Uterus (tissue), 3 donors: ENCODE measurements at regions not wholly inside any gene's neighbourhood (a gene's known extent, or its start where the extent isn't known, plus 50 kb on each side); places are given as distances from the start of the nearest gene placed in this dataset.

Experiments
- DNase-seq, 2 donors: peaks; one replicate each; pipeline ENCODE4 v3.0.0-alpha.2; 2019 to 2020
- H3K27ac ChIP-seq, 2 donors: fragments of 200-600 bp; sonication (generic); 1 replicate in 1 of 2; 2 replicates in 1 of 2; pipeline ENCODE4 v1.5.1; 2016 to 2018
- H3K27me3 ChIP-seq, 2 donors: fragments of 200-600 bp; sonication (generic); one replicate each; pipeline ENCODE4 v1.5.1; 2018 to 2019; ENCODE audit warnings: control low read depth in 1 of 2
- H3K36me3 ChIP-seq, 2 donors: fragments of 200-600 bp; sonication (generic); one replicate each; pipeline ENCODE4 v1.5.1; 2019; ENCODE audit warnings: control low read depth in 1 of 2
- H3K4me1 ChIP-seq, 2 donors: fragments of 200-600 bp; sonication (generic); one replicate each; pipeline ENCODE4 v1.5.1; 2018 to 2019; ENCODE audit warnings: control low read depth in 1 of 2
- H3K4me3 ChIP-seq, 2 donors: fragments of 200-600 bp; sonication (generic); 1 replicate in 1 of 2; 2 replicates in 1 of 2; pipeline ENCODE4 v1.5.1; 2018 to 2019; ENCODE audit warnings: mild to moderate bottlenecking in 1 of 2
- H3K9me3 ChIP-seq, 2 donors: fragments of 200-600 bp; sonication (generic); one replicate each; pipeline ENCODE4 v1.5.1; 2019; ENCODE audit warnings: control low read depth in 1 of 2
- POLR2A ChIP-seq, 2 donors: fragments of 450-650 bp; IDR thresholded peaks; one replicate each; pipeline ENCODE4 v1.6.1; 2016; ENCODE audit warnings: antibody characterized with exemption in 2 of 2, mild to moderate bottlenecking in 1 of 2, moderate library complexity in 1 of 2
- intact Hi-C: fragments of 100-400 bp; cut with DNase I; formaldehyde crosslinking; loops from one replicate; pipeline ENCODE4 v1.15.1; 2023; ENCODE audit warnings: low total_unique reads
- TF ChIP-seq, protein P1 (sequence below), 4 experiments: fragments of 200-600 bp in 2 of 4; fragments of 450-650 bp in 2 of 4; sonication (generic) in 2 of 4; IDR thresholded peaks; one replicate each; pipeline ENCODE4 v1.5.1; 2016 to 2019; ENCODE audit warnings: antibody characterized with exemption in 4 of 4, mild to moderate bottlenecking in 2 of 4, moderate library complexity in 1 of 4
- donor health status: DM: yes; HTN: yes; CAD: no.

- no peak for TF ChIP-seq POLR2A (IDR thresholded peaks at IDR 0.05)
- TF ChIP-seq, protein P1, sequence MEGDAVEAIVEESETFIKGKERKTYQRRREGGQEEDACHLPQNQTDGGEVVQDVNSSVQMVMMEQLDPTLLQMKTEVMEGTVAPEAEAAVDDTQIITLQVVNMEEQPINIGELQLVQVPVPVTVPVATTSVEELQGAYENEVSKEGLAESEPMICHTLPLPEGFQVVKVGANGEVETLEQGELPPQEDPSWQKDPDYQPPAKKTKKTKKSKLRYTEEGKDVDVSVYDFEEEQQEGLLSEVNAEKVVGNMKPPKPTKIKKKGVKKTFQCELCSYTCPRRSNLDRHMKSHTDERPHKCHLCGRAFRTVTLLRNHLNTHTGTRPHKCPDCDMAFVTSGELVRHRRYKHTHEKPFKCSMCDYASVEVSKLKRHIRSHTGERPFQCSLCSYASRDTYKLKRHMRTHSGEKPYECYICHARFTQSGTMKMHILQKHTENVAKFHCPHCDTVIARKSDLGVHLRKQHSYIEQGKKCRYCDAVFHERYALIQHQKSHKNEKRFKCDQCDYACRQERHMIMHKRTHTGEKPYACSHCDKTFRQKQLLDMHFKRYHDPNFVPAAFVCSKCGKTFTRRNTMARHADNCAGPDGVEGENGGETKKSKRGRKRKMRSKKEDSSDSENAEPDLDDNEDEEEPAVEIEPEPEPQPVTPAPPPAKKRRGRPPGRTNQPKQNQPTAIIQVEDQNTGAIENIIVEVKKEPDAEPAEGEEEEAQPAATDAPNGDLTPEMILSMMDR (IDR thresholded peaks at IDR 0.05), result no peak
- Histone ChIP-seq H3K36me3 (no peaks in the 10 kb centered on the region), H3K4me3 (no peak overlapping the region), H3K4me1 (no peaks in the 10 kb centered on the region), H3K27me3 (no peaks in the 10 kb centered on the region), H3K27ac (no peak overlapping the region), H3K9me3 (no peaks in the 10 kb centered on the region)
- intact Hi-C loops, result no loop called here
- DNase-seq, result no peak
Observed at GRCh38 chr2:4518596-4518995, 815.2 kb downstream of the DCDC2C start.

DNA sequence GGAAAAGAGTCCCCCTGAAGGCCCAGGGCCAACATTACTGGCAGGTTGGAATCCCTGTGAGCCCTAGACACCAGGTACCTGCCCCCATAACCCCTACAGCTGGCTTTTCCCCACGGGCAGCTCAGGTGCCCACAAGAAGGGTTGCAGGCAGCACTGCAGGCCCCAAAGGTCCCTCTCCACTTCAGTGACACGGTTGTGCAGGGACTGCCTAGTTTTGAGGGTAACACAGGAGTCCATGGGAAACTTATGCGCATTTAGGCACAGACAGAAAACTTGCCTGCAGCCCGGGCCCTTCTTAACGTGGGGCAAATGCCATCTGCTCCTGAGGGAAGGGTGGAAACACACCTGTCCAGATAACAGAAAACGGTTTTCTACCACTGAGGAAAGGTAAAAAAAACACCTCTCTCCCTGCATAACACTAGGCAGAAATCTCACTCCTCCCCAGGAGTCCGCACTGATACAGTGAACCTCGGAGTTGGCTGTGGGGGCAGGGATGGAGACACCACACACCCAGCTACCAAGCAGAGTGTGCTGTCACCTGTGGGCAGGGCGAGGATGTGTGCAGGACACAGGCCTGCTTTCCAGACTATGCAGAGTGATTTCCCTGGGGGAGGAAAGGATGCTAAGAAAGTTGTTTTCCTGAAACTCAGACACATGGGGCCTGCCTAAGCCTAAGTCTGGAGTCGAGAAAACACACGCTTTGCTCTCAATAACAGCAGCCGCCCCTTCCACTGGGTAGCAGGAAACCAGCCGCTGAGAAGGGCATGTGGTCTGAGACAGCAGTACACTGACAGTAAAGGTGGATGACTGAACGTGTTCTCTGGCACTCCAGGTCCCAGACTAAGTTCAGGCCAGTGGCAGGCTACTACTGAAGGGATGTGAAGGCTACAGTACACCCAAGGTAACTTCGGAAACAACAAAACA lies 819.4 kb downstream of the DCDC2C start:
- TF ChIP-seq POLR2A (IDR thresholded peaks at IDR 0.05), result no peak
- TF ChIP-seq, protein P1 (IDR thresholded peaks at IDR 0.05), result no peak
- H3K36me3 ChIP-seq, result no peaks in the 10 kb centered on the region
- no peaks in the 10 kb centered on the region for H3K27me3 ChIP-seq
- H3K9me3 ChIP-seq, result no peaks in the 10 kb centered on the region
- H3K4me3 ChIP-seq, result no peak overlapping the region
- DNase-seq, result no peak
- intact Hi-C loops, result no loop called here
- H3K27ac ChIP-seq, result no peak overlapping the region
- no peaks in the 10 kb centered on the region for H3K4me1 ChIP-seq

DNA sequence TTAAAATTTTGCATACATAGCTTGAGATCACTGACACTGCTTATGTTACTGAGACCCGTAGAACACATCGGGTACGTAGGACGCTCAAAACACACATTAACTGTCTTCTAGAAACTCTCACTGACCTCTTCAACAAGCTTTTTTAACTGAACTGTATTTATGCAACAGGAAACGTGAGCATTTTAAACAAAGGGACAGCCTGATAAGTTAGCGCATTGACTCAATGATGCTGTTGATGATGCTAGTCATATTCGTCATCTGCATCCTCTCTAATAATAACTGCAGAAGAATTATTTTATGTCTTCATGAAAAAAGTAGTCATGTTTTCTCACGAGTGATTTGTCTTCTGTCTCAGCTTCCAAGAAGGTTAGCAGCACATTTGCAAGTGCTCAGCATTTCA lies 824.0 kb downstream of the DCDC2C start:
- no peaks in the 10 kb centered on the region for H3K36me3 ChIP-seq
- intact Hi-C loops, result no loop called here
- TF ChIP-seq, protein P1 (IDR thresholded peaks at IDR 0.05), result no peak
- no peak for TF ChIP-seq POLR2A (IDR thresholded peaks at IDR 0.05)
- no peaks in the 10 kb centered on the region for H3K27me3 ChIP-seq
- H3K4me3 ChIP-seq, result no peak overlapping the region
- no peaks in the 10 kb centered on the region for H3K4me1 ChIP-seq
- H3K27ac ChIP-seq, result no peak overlapping the region
- no peaks in the 10 kb centered on the region for H3K9me3 ChIP-seq
- no peak for DNase-seq

- intact Hi-C loops, result no loop called here
- no peak for TF ChIP-seq POLR2A (IDR thresholded peaks at IDR 0.05)
- TF ChIP-seq, protein P1 (IDR thresholded peaks at IDR 0.05), result no peak
- Histone ChIP-seq H3K4me3 (no peak overlapping the region), H3K4me1 (no peaks in the 10 kb centered on the region), H3K36me3 (no peaks in the 10 kb centered on the region), H3K27ac (no peak overlapping the region), H3K27me3 (no peaks in the 10 kb centered on the region), H3K9me3 (no peaks in the 10 kb centered on the region)
- DNase-seq, result no peak
Observed at GRCh38 chr2:4528246-4528645, 824.9 kb downstream of the DCDC2C start.

DNA sequence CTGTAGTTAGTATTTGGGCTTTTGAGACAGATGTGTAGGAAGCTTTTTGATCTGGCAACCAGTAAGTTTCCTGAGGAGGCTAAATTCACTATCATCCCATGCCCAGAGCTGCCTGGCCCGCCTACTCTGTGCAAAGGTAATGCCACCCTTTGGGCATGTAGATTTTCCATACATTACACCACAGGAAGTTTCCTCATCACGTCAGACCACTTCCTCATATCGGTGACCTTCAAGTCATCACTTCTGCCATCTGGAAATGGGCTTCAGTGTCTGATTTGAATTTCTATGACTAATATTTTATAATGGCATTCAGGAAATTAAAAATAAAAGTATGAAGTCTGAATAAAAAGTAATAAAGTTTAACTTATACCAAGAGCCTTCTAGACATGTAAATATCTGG lies 825.4 kb downstream of the DCDC2C start:
- Histone ChIP-seq H3K4me3 (no peak overlapping the region), H3K27me3 (no peaks in the 10 kb centered on the region), H3K27ac (no peak overlapping the region), H3K9me3 (no peaks in the 10 kb centered on the region), H3K4me1 (no peaks in the 10 kb centered on the region), H3K36me3 (no peaks in the 10 kb centered on the region)
- intact Hi-C loops, result no loop called here
- TF ChIP-seq, protein P1 (IDR thresholded peaks at IDR 0.05), result no peak
- TF ChIP-seq POLR2A (IDR thresholded peaks at IDR 0.05), result no peak
- no peak for DNase-seq
